ENCODE measurements at regions not wholly inside any gene's neighbourhood (a gene's known extent, or its start where the extent isn't known, plus 50 kb on each side); places are given as distances from the start of the nearest gene placed in this dataset.

- no peaks in the 10 kb centered on the region for H3K36me3 ChIP-seq (replicated peaks; ENCODE audit: insufficient read depth, low read length)
- no peaks in the 10 kb centered on the region for H4K20me1 ChIP-seq (ENCODE audit: insufficient read depth, low read length)
- H3K4me3 ChIP-seq (ENCODE audit: low read length): no peak overlapping the region
- TF ChIP-seq CTCF (IDR thresholded peaks at IDR 0.05; ENCODE audit: low read length) (no peak), EZH2phosphoT487 (IDR thresholded peaks at IDR 0.05; ENCODE audit: low read length) (no peak), EZH2 (optimal IDR thresholded peaks at IDR 0.05; ENCODE audit: low read depth, low read length) (no peak)
- H3K79me2 ChIP-seq (ENCODE audit: low read length): no peaks in the 10 kb centered on the region
- no peak for DNase-seq
- peaks cover 39% of the 10 kb centered on the region for H3K27me3 ChIP-seq (replicated peaks; ENCODE audit: insufficient read depth, low read length)
- no peaks in the 10 kb centered on the region for H3K9me3 ChIP-seq (replicated peaks; ENCODE audit: insufficient read depth, low read length)
- no peaks in the 10 kb centered on the region for H3K9me2 ChIP-seq (replicated peaks; ENCODE audit: insufficient read depth, low read length)
- H3F3A ChIP-seq (ENCODE audit: insufficient read depth, low read length): no peaks in the 10 kb centered on the region
- no peak overlapping the region for H3K27ac ChIP-seq (ENCODE audit: low read length)
- H3K4me2 ChIP-seq (ENCODE audit: low read depth, low read length): no peak overlapping the region
- no peak overlapping the region for H3K9ac ChIP-seq (ENCODE audit: low read length)
- H2AFZ ChIP-seq (ENCODE audit: low read length): no peak overlapping the region
- H3K4me1 ChIP-seq (ENCODE audit: low read length): no peaks in the 10 kb centered on the region
Observed at GRCh38 chr10:131844529-131845084, 56.2 kb upstream of the PPP2R2D start.

DNA sequence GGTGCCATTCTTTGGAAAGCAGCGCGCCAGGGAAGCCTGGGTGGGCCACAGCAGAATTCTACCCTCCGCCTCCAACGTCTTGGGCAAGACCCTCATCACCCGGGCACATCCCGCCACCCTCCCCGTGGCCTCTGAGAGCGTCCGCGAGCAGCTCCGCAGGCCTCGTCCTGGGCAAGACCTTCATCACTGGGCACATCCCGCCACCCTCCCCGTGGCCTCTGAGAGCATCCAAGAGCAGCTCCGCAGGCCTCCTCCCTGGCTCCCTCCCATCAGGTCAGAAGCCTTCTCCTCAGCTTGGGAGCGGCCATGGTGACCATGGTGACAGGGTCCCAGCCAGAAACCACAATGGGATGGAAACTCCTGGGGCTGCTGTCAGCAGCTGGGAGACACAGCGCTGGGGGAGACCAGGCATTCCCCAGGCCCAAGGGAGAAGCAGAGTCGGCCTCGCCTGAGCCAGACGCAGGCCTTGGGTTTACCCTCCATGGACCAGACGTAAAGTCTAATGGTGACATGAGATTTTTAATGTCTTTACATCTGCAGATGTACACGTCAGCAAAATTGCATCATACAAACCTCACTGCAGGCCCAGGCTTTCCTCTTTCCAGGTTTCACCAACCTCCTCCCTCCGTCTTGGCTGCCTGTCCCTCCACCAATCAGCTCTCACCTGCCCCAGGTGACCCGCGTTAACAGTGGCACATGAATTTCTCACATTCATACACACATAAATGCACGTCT is 55.1 kb upstream of the PPP2R2D start:
- H3K27ac ChIP-seq (ENCODE audit: low read length): no peak overlapping the region
- H3F3A ChIP-seq (ENCODE audit: insufficient read depth, low read length): no peaks in the 10 kb centered on the region
- no peaks in the 10 kb centered on the region for H3K9me2 ChIP-seq (replicated peaks; ENCODE audit: insufficient read depth, low read length)
- no peaks in the 10 kb centered on the region for H4K20me1 ChIP-seq (ENCODE audit: insufficient read depth, low read length)
- DNase-seq: no peak
- no peak overlapping the region for H3K4me2 ChIP-seq (ENCODE audit: low read depth, low read length)
- no peaks in the 10 kb centered on the region for H3K36me3 ChIP-seq (replicated peaks; ENCODE audit: insufficient read depth, low read length)
- H3K27me3 ChIP-seq (replicated peaks; ENCODE audit: insufficient read depth, low read length): peaks cover 43% of the 10 kb centered on the region
- H2AFZ ChIP-seq (ENCODE audit: low read length): no peak overlapping the region
- no peaks in the 10 kb centered on the region for H3K4me1 ChIP-seq (ENCODE audit: low read length)
- no peaks in the 10 kb centered on the region for H3K79me2 ChIP-seq (ENCODE audit: low read length)
- TF ChIP-seq EZH2phosphoT487 (IDR thresholded peaks at IDR 0.05; ENCODE audit: low read length) (no peak), EZH2 (optimal IDR thresholded peaks at IDR 0.05; ENCODE audit: low read depth, low read length) (no peak), CTCF (IDR thresholded peaks at IDR 0.05; ENCODE audit: low read length) (no peak)
- H3K9ac ChIP-seq (ENCODE audit: low read length): no peak overlapping the region
- H3K9me3 ChIP-seq (replicated peaks; ENCODE audit: insufficient read depth, low read length): no peaks in the 10 kb centered on the region
- H3K4me3 ChIP-seq (ENCODE audit: low read length): no peak overlapping the region

DNA sequence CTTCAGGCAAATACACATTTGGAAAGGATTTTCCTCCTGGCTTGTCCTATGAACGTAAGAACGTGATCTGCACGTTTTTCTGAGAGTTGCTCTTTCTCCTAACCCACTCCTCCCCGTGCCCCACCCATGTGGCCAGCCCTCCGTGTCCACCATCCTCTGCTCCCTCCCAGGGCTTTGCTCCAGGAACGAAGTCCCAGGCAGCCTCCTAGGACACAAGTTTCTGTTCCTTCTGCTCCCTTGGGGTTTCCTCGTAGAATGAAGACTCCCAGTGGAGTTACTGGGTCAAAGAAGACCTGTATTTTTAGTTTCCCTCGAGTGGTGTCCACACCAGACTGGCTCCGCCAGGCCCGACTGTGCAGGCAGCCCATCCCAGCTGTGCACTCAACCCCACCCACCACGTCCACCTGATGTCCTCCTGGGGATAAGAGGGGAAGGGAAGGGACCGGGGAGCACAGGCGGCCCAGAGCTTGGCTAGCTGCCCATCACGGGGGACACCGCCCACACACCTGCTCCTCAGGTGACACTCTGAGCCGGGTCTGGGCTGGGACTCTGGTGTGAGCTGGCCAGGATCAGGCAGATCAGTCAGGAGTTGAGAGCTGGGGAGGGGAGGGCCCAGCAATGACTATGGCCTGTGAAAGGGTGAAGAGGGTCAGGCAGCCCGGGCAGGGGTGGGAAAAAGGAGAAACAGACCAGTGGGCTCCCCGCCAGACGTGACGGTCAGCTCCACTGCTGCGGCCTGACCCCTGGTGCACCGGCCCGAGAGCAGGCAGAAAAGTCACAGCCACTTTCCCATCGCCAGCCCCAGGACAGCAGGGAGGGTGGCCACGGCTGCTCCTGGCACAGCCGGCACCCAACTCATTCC is 54.3 kb upstream of the PPP2R2D start:
- Histone ChIP-seq H2AFZ (ENCODE audit: low read length) (no peak overlapping the region), H3F3A (ENCODE audit: insufficient read depth, low read length) (no peaks in the 10 kb centered on the region), H3K27ac (ENCODE audit: low read length) (no peak overlapping the region), H3K4me3 (ENCODE audit: low read length) (no peak overlapping the region), H3K27me3 (replicated peaks; ENCODE audit: insufficient read depth, low read length) (peaks cover 49% of the 10 kb centered on the region), H3K9me3 (replicated peaks; ENCODE audit: insufficient read depth, low read length) (no peaks in the 10 kb centered on the region), H3K9me2 (replicated peaks; ENCODE audit: insufficient read depth, low read length) (no peaks in the 10 kb centered on the region), H3K9ac (ENCODE audit: low read length) (no peak overlapping the region), H3K36me3 (replicated peaks; ENCODE audit: insufficient read depth, low read length) (no peaks in the 10 kb centered on the region), H4K20me1 (ENCODE audit: insufficient read depth, low read length) (no peaks in the 10 kb centered on the region), H3K4me2 (ENCODE audit: low read depth, low read length) (no peak overlapping the region), H3K4me1 (ENCODE audit: low read length) (no peaks in the 10 kb centered on the region), H3K79me2 (ENCODE audit: low read length) (no peaks in the 10 kb centered on the region)
- TF ChIP-seq EZH2phosphoT487 (IDR thresholded peaks at IDR 0.05; ENCODE audit: low read length): no peak
- TF ChIP-seq EZH2 (optimal IDR thresholded peaks at IDR 0.05; ENCODE audit: low read depth, low read length): no peak
- no peak for TF ChIP-seq CTCF (IDR thresholded peaks at IDR 0.05; ENCODE audit: low read length)
- DNase-seq: no peak

All from MM.1S (cell line).